ENCODE measurements at regions not wholly inside any gene's neighbourhood (a gene's known extent, or its start where the extent isn't known, plus 50 kb on each side); places are given as distances from the start of the nearest gene placed in this dataset.

DNA sequence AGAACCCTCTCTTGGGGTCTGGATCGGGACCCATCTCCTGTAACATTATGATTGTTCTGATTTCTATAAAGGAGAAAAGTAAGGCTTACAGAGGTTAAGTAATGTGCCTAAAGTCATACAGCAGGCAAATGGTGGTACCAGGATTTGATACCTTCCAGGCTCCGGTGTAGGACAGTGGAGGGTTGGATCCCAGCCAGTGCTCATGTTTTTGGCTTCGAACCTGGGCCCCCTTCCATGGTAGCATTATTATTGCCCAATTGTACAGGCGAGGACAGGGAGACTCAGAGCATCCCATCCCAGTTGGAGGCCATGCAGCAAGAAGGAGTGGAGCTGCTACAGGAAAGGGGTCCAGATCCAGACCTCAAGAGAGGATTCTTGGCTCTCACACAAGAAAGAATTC is 202.7 kb downstream of the TFAP2C start:
- peaks cover 0 to 83% (median 0%) of the 10 kb centered on the region in 7 donors for H3K27me3 ChIP-seq (replicated peaks in 1 of 7)
- DNase-seq: no peak
- H3K36me3 ChIP-seq: no peaks in the 10 kb centered on the region
- no peaks in the 10 kb centered on the region for H3K9me3 ChIP-seq
- intact Hi-C loops (cut with DNase I; ENCODE audit: low total_unique reads): no loop called here
- no peaks in the 10 kb centered on the region for H3K4me1 ChIP-seq
- WGBS, 5 donors: 58 to 86% (median 77%) methylated on average over 4 of the region's 4 CpGs
- no peak overlapping the region for H3K4me3 ChIP-seq
- no peak overlapping the region for H3K27ac ChIP-seq
- TF ChIP-seq, protein P1, sequence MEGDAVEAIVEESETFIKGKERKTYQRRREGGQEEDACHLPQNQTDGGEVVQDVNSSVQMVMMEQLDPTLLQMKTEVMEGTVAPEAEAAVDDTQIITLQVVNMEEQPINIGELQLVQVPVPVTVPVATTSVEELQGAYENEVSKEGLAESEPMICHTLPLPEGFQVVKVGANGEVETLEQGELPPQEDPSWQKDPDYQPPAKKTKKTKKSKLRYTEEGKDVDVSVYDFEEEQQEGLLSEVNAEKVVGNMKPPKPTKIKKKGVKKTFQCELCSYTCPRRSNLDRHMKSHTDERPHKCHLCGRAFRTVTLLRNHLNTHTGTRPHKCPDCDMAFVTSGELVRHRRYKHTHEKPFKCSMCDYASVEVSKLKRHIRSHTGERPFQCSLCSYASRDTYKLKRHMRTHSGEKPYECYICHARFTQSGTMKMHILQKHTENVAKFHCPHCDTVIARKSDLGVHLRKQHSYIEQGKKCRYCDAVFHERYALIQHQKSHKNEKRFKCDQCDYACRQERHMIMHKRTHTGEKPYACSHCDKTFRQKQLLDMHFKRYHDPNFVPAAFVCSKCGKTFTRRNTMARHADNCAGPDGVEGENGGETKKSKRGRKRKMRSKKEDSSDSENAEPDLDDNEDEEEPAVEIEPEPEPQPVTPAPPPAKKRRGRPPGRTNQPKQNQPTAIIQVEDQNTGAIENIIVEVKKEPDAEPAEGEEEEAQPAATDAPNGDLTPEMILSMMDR (IDR thresholded peaks at IDR 0.05 in 8 of 11, conservative IDR thresholded peaks at IDR 0.05 in 3 of 11): no peak
- TF ChIP-seq POLR2A (IDR thresholded peaks at IDR 0.05) (no peak), POLR2AphosphoS5 (IDR thresholded peaks at IDR 0.05) (no peak)

DNA sequence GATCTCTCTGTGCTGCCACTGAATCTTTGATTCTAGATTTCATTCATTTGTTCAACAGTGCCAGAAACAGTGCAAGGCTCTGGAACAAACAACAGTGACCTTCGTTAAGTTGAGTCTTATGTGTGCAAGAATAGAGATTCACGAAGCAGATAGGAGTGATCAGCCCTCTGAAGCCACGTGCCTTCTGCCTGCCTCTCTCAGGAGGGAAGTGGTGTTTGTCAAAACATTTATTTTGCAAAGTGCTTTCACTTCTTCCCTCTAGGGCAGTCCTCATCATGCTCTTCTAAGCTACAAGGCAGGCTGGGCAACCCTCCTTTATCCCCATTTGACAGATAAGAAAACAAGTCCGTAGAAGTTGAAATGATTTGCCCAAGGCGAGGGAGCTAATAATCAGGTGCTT is 204.3 kb downstream of the TFAP2C start:
- no peaks in the 10 kb centered on the region for H3K4me1 ChIP-seq
- no peak overlapping the region for H3K27ac ChIP-seq
- no peaks in the 10 kb centered on the region for H3K36me3 ChIP-seq
- no peaks in the 10 kb centered on the region for H3K9me3 ChIP-seq
- peaks cover 0 to 70% (median 0%) of the 10 kb centered on the region in 7 donors for H3K27me3 ChIP-seq (replicated peaks in 1 of 7)
- no peak overlapping the region for H3K4me3 ChIP-seq
- 61 to 77% (median 62%) methylated on average over 5 of the region's 5 CpGs for WGBS, 5 donors
- intact Hi-C loops (cut with DNase I; ENCODE audit: low total_unique reads): no loop called here
- no peak for TF ChIP-seq POLR2A (IDR thresholded peaks at IDR 0.05)
- TF ChIP-seq, protein P1 (IDR thresholded peaks at IDR 0.05 in 8 of 11, conservative IDR thresholded peaks at IDR 0.05 in 3 of 11): no peak
- TF ChIP-seq POLR2AphosphoS5 (IDR thresholded peaks at IDR 0.05): no peak
- no peak for DNase-seq

DNA sequence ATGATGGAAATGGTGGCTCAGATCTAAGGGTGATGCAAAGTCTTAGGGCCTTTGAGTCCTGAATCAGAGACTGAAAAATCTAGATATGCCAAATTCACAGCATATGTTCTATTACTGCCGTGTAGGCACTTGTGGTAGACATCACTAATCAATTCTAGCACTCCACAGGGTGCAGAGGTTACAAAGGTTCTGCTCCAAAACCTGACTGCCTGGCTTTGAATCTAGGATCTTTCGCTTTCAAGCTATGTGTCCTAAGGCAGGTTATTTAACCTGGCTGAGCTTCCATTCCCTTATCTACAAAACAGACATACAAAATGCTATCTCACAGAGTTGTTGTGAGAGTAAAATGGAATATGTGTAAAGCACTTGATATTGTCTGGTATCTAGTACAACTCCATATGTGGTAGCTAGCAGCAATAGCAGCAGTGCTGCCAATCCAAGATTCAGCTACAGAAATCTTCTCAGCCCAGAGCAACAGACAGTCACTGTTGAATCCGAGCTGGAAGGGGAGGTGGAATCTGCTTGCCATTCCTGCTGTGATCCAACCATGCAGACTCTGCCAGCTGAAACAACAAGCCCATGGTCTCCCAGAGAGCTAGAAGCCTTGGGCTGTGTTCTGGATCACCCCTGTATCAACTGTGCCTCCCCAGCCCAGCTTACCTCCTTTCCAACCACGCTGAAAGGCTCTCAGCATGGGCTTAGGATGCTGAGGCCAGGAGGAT is 206.9 kb downstream of the TFAP2C start:
- no peaks in the 10 kb centered on the region for H3K36me3 ChIP-seq
- intact Hi-C loops (cut with DNase I; ENCODE audit: low total_unique reads): no loop called here

DNA sequence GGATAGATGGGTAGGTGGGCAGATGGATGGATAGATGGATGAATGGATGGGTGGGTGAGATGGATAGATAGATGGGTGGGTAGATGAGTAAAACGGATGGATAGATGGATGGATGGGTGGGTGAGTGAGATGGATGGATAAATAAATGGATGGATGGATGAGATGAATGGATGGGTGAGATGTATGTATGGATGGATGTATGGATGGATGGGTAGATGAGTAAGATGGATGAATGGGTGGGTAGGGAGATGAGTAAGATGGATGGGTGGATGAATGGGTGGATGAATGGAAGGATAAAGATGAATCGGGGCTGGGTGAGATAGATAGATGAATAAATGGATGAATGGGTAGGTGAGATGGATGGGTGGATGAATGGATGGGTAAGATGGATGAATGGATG is 210.1 kb downstream of the TFAP2C start:
- Histone ChIP-seq H3K36me3 (no peaks in the 10 kb centered on the region), H3K27me3 (replicated peaks in 1 of 7) (peaks cover 0 to 15% (median 0%) of the 10 kb centered on the region in 7 donors), H3K4me1 (no peaks in the 10 kb centered on the region), H3K27ac (no peak overlapping the region), H3K9me3 (no peaks in the 10 kb centered on the region), H3K4me3 (no peak overlapping the region)
- 48 to 95% (median 88%) methylated on average over 1 to 2 of the region's 2 CpGs for WGBS, 5 donors
- intact Hi-C loops (cut with DNase I; ENCODE audit: low total_unique reads): no loop called here
- no peak for DNase-seq
- TF ChIP-seq, protein P1 (IDR thresholded peaks at IDR 0.05 in 8 of 11, conservative IDR thresholded peaks at IDR 0.05 in 3 of 11): no peak
- no peak for TF ChIP-seq POLR2AphosphoS5 (IDR thresholded peaks at IDR 0.05)
- no peak for TF ChIP-seq POLR2A (IDR thresholded peaks at IDR 0.05)

More for the DNA sequence above, 206.9 kb downstream of the TFAP2C start:
- Histone ChIP-seq H3K27ac (no peak overlapping the region), H3K4me1 (no peaks in the 10 kb centered on the region), H3K9me3 (no peaks in the 10 kb centered on the region), H3K27me3 (replicated peaks in 1 of 7) (peaks cover 0 to 44% (median 0%) of the 10 kb centered on the region in 7 donors), H3K4me3 (no peak overlapping the region)
- 53 to 73% (median 62%) methylated on average over 4 of the region's 4 CpGs for WGBS, 5 donors
- TF ChIP-seq POLR2A (IDR thresholded peaks at IDR 0.05) (no peak), POLR2AphosphoS5 (IDR thresholded peaks at IDR 0.05) (no peak)
- TF ChIP-seq, protein P1 (IDR thresholded peaks at IDR 0.05 in 8 of 11, conservative IDR thresholded peaks at IDR 0.05 in 3 of 11): no peak
- no peak for DNase-seq
